ENCODE measurements at regions not wholly inside any gene's neighbourhood (a gene's known extent, or its start where the extent isn't known, plus 50 kb on each side); places are given as distances from the start of the nearest gene placed in this dataset.
"Not testable (repeated sequence)": the region's sequence is repeated elsewhere in the genome, so short reads cannot be mapped to it uniquely, and the experiment has no call there.

- Histone ChIP-seq H3K36me3 (ENCODE audit: control insufficient read depth, insufficient read depth, low read length) (no peaks in the 10 kb centered on the region), H3K9me3 (ENCODE audit: control insufficient read depth, insufficient read depth, low read length) (no peaks in the 10 kb centered on the region), H3K9ac (ENCODE audit: low read depth, low read length) (no peak overlapping the region), H3K4me1 (ENCODE audit: control insufficient read depth, insufficient read depth, low read length) (no peaks in the 10 kb centered on the region), H3K27me3 (ENCODE audit: control insufficient read depth, insufficient read depth, low read length) (no peaks in the 10 kb centered on the region), H3K4me3 (ENCODE audit: low read depth, low read length) (no peak overlapping the region)
These were observed 186.6 kb downstream of the SOX3 start for GRCh38 chrX:140318296-140318695.

- Histone ChIP-seq H3K4me1 (ENCODE audit: control insufficient read depth, insufficient read depth, low read length) (no peaks in the 10 kb centered on the region), H3K9ac (ENCODE audit: low read depth, low read length) (no peak overlapping the region), H3K4me3 (ENCODE audit: low read depth, low read length) (no peak overlapping the region), H3K27me3 (ENCODE audit: control insufficient read depth, insufficient read depth, low read length) (no peaks in the 10 kb centered on the region), H3K36me3 (ENCODE audit: control insufficient read depth, insufficient read depth, low read length) (no peaks in the 10 kb centered on the region), H3K9me3 (ENCODE audit: control insufficient read depth, insufficient read depth, low read length) (no peaks in the 10 kb centered on the region)
These were observed 187.4 kb downstream of the SOX3 start for GRCh38 chrX:140317462-140317861.

- H3K27me3 ChIP-seq (ENCODE audit: control insufficient read depth, insufficient read depth, low read length) = no peaks in the 10 kb centered on the region
- H3K9ac ChIP-seq (ENCODE audit: low read depth, low read length) = no peak overlapping the region
- H3K4me3 ChIP-seq (ENCODE audit: low read depth, low read length) = no peak overlapping the region
- no peaks in the 10 kb centered on the region for H3K9me3 ChIP-seq (ENCODE audit: control insufficient read depth, insufficient read depth, low read length)
- H3K36me3 ChIP-seq (ENCODE audit: control insufficient read depth, insufficient read depth, low read length) = no peaks in the 10 kb centered on the region
- H3K4me1 ChIP-seq (ENCODE audit: control insufficient read depth, insufficient read depth, low read length) = peaks cover 17% of the 10 kb centered on the region
These were observed 205.7 kb downstream of the SOX3 start for GRCh38 chrX:140298960-140299825.

- Histone ChIP-seq H3K9me3 (ENCODE audit: control insufficient read depth, insufficient read depth, low read length) (no peaks in the 10 kb centered on the region), H3K4me1 (ENCODE audit: control insufficient read depth, insufficient read depth, low read length) (peaks cover 17% of the 10 kb centered on the region), H3K27me3 (ENCODE audit: control insufficient read depth, insufficient read depth, low read length) (no peaks in the 10 kb centered on the region), H3K36me3 (ENCODE audit: control insufficient read depth, insufficient read depth, low read length) (no peaks in the 10 kb centered on the region), H3K4me3 (ENCODE audit: low read depth, low read length) (no peak overlapping the region), H3K9ac (ENCODE audit: low read depth, low read length) (no peak overlapping the region)
These were observed 207.6 kb downstream of the SOX3 start for GRCh38 chrX:140297273-140297672.

- H3K27me3 ChIP-seq (ENCODE audit: control insufficient read depth, insufficient read depth, low read length) = no peaks in the 10 kb centered on the region
- no peak overlapping the region for H3K9ac ChIP-seq (ENCODE audit: low read depth, low read length)
- H3K4me3 ChIP-seq (ENCODE audit: low read depth, low read length) = no peak overlapping the region
- no peaks in the 10 kb centered on the region for H3K36me3 ChIP-seq (ENCODE audit: control insufficient read depth, insufficient read depth, low read length)
- peaks cover 11% of the 10 kb centered on the region for H3K4me1 ChIP-seq (ENCODE audit: control insufficient read depth, insufficient read depth, low read length)
- H3K9me3 ChIP-seq (ENCODE audit: control insufficient read depth, insufficient read depth, low read length) = no peaks in the 10 kb centered on the region
These were observed 211.9 kb downstream of the SOX3 start for GRCh38 chrX:140292961-140293360.

GRCh38 chrX:140292188-140292587 is 212.7 kb downstream of the SOX3 start:
- Histone ChIP-seq H3K27me3 (ENCODE audit: control insufficient read depth, insufficient read depth, low read length) (no peaks in the 10 kb centered on the region), H3K9ac (ENCODE audit: low read depth, low read length) (no peak overlapping the region), H3K4me1 (ENCODE audit: control insufficient read depth, insufficient read depth, low read length) (peaks cover 5% of the 10 kb centered on the region), H3K36me3 (ENCODE audit: control insufficient read depth, insufficient read depth, low read length) (no peaks in the 10 kb centered on the region), H3K4me3 (ENCODE audit: low read depth, low read length) (no peak overlapping the region), H3K9me3 (ENCODE audit: control insufficient read depth, insufficient read depth, low read length) (no peaks in the 10 kb centered on the region)

- Histone ChIP-seq H3K9ac (ENCODE audit: low read depth, low read length) (no peak overlapping the region), H3K4me1 (ENCODE audit: control insufficient read depth, insufficient read depth, low read length) (no peaks in the 10 kb centered on the region)
These were observed 229.9 kb downstream of the SOX3 start for GRCh38 chrX:140274811-140275525.

GRCh38 chrX:140273921-140274320 is 230.9 kb downstream of the SOX3 start:
- Histone ChIP-seq H3K36me3 (ENCODE audit: control insufficient read depth, insufficient read depth, low read length) (no peaks in the 10 kb centered on the region), H3K4me3 (ENCODE audit: low read depth, low read length) (no peak overlapping the region), H3K9me3 (ENCODE audit: control insufficient read depth, insufficient read depth, low read length) (no peaks in the 10 kb centered on the region), H3K9ac (ENCODE audit: low read depth, low read length) (no peak overlapping the region), H3K4me1 (ENCODE audit: control insufficient read depth, insufficient read depth, low read length) (no peaks in the 10 kb centered on the region), H3K27me3 (ENCODE audit: control insufficient read depth, insufficient read depth, low read length) (no peaks in the 10 kb centered on the region)

More at GRCh38 chrX:140274811-140275525, 229.9 kb downstream of the SOX3 start:
- H3K4me3 ChIP-seq (ENCODE audit: low read depth, low read length) = no peak overlapping the region
- H3K27me3 ChIP-seq (ENCODE audit: control insufficient read depth, insufficient read depth, low read length) = no peaks in the 10 kb centered on the region
- no peaks in the 10 kb centered on the region for H3K9me3 ChIP-seq (ENCODE audit: control insufficient read depth, insufficient read depth, low read length)
- no peaks in the 10 kb centered on the region for H3K36me3 ChIP-seq (ENCODE audit: control insufficient read depth, insufficient read depth, low read length)

- Histone ChIP-seq H3K4me1 (ENCODE audit: control insufficient read depth, insufficient read depth, low read length) (peaks cover 14% of the 10 kb centered on the region), H3K27me3 (ENCODE audit: control insufficient read depth, insufficient read depth, low read length) (no peaks in the 10 kb centered on the region), H3K9ac (ENCODE audit: low read depth, low read length) (no peak overlapping the region), H3K36me3 (ENCODE audit: control insufficient read depth, insufficient read depth, low read length) (no peaks in the 10 kb centered on the region), H3K4me3 (ENCODE audit: low read depth, low read length) (no peak overlapping the region), H3K9me3 (ENCODE audit: control insufficient read depth, insufficient read depth, low read length) (no peaks in the 10 kb centered on the region)
These were observed 254.5 kb downstream of the SOX3 start for GRCh38 chrX:140250391-140250790.

- no peak overlapping the region for H3K4me3 ChIP-seq (ENCODE audit: low read depth, low read length)
- H3K9ac ChIP-seq (ENCODE audit: low read depth, low read length) = no peak overlapping the region
- no peaks in the 10 kb centered on the region for H3K27me3 ChIP-seq (ENCODE audit: control insufficient read depth, insufficient read depth, low read length)
- peaks cover 14% of the 10 kb centered on the region for H3K4me1 ChIP-seq (ENCODE audit: control insufficient read depth, insufficient read depth, low read length)
- no peaks in the 10 kb centered on the region for H3K9me3 ChIP-seq (ENCODE audit: control insufficient read depth, insufficient read depth, low read length)
- H3K36me3 ChIP-seq (ENCODE audit: control insufficient read depth, insufficient read depth, low read length) = no peaks in the 10 kb centered on the region
These were observed 255.8 kb downstream of the SOX3 start for GRCh38 chrX:140249088-140249487.

- H3K4me1 ChIP-seq (ENCODE audit: control insufficient read depth, insufficient read depth, low read length) = no peaks in the 10 kb centered on the region
- no peaks in the 10 kb centered on the region for H3K36me3 ChIP-seq (ENCODE audit: control insufficient read depth, insufficient read depth, low read length)
- H3K9ac ChIP-seq (ENCODE audit: low read depth, low read length) = no peak overlapping the region
- H3K4me3 ChIP-seq (ENCODE audit: low read depth, low read length) = no peak overlapping the region
- no peaks in the 10 kb centered on the region for H3K27me3 ChIP-seq (ENCODE audit: control insufficient read depth, insufficient read depth, low read length)
- peaks cover 2% of the 10 kb centered on the region for H3K9me3 ChIP-seq (ENCODE audit: control insufficient read depth, insufficient read depth, low read length)
These were observed 263.9 kb upstream of the CXorf66 start for GRCh38 chrX:140229191-140229590.

GRCh38 chrX:140226037-140226436 is 260.7 kb upstream of the CXorf66 start:
- H3K27me3 ChIP-seq (ENCODE audit: control insufficient read depth, insufficient read depth, low read length); H3K4me3 ChIP-seq (ENCODE audit: low read depth, low read length); H3K36me3 ChIP-seq (ENCODE audit: control insufficient read depth, insufficient read depth, low read length); H3K9ac ChIP-seq (ENCODE audit: low read depth, low read length); H3K4me1 ChIP-seq (ENCODE audit: control insufficient read depth, insufficient read depth, low read length); H3K9me3 ChIP-seq (ENCODE audit: control insufficient read depth, insufficient read depth, low read length): not testable (repeated sequence)

All from iPS-15b (cell line).